ENCODE measurements at regions not wholly inside any gene's neighbourhood (a gene's known extent, or its start where the extent isn't known, plus 50 kb on each side); places are given as distances from the start of the nearest gene placed in this dataset.

- no peak for ATAC-seq
- no peak for DNase-seq
- no peaks in the 10 kb centered on the region for H3K27me3 ChIP-seq
These were observed 111.8 kb downstream of the ASB7 start for GRCh38 chr15:100714034-100714748.

DNA sequence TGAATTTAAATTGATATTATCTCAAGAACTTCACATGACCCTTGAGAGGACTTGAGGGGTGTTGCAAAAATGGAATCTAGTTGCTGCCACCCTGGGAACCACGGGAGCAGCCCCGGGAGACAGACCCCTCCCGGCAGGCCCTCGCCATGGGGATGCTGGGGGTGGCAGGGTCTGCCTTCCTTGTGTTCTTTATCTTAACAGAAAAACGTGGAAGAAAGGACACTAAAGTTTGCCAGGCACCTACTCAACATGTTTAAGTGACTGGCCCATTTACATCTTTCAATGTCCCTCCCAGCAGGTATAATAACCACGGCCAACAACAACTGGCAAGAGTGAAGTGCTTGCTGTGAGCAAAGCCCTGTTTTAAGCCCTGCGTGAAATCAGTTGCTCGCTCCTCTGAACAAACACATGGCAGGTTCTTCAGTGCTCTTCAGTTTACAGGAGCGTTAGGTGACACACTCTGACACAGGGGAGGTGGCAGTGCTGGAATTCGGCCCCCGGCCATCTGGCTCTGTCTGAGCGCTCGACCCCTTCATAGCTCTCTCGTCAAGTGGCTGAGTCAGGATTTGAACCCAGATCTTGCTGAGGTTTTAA lies 112.5 kb downstream of the ASB7 start:
- peak in 1 of 8 donors; percentile 7 for ATAC-seq
- H3K4me1 ChIP-seq: peaks cover 3 to 37% (median 19%) of the 10 kb centered on the region in 9 donors

More at GRCh38 chr15:100714034-100714748, 111.8 kb downstream of the ASB7 start:
- Histone ChIP-seq H3K27ac (peak overlapping the region in 1 of 10 donors; percentile 46), H3K9me3 (no peaks in the 10 kb centered on the region), H3K36me3 (no peaks in the 10 kb centered on the region), H3K4me3 (no peak overlapping the region), H3K4me1 (peaks cover 3 to 37% (median 19%) of the 10 kb centered on the region in 9 donors)
- intact Hi-C loops (cut with DNase I): no loop called here
- TF ChIP-seq CTCF (IDR thresholded peaks at IDR 0.05): no peak
- WGBS, 2 donors: 82 to 86% methylated on average over 13 of the region's 13 CpGs

GRCh38 chr15:100715571-100716455 lies 113.4 kb downstream of the ASB7 start:
- intact Hi-C loops (cut with DNase I): no loop called here

More for the DNA sequence above, 112.5 kb downstream of the ASB7 start:
- no peak for DNase-seq
- Histone ChIP-seq H3K27me3 (no peaks in the 10 kb centered on the region), H3K9me3 (no peaks in the 10 kb centered on the region), H3K4me3 (no peak overlapping the region), H3K27ac (no peak overlapping the region), H3K36me3 (no peaks in the 10 kb centered on the region)
- TF ChIP-seq CTCF (IDR thresholded peaks at IDR 0.05): no peak
- intact Hi-C loops (cut with DNase I): no loop called here
- WGBS, 2 donors: 69 to 75% methylated on average over 14 of the region's 14 CpGs

More at GRCh38 chr15:100715571-100716455, 113.4 kb downstream of the ASB7 start:
- TF ChIP-seq CTCF (IDR thresholded peaks at IDR 0.05): no peak
- H3K27ac ChIP-seq: no peak overlapping the region
- ATAC-seq: peak in 4 of 8 donors; percentile 23 to 48 (median 36)
- no peak overlapping the region for H3K4me3 ChIP-seq
- no peaks in the 10 kb centered on the region for H3K36me3 ChIP-seq
- H3K27me3 ChIP-seq: no peaks in the 10 kb centered on the region
- H3K9me3 ChIP-seq: no peaks in the 10 kb centered on the region
- 70 to 84% methylated on average over 17 of the region's 17 CpGs for WGBS, 2 donors
- H3K4me1 ChIP-seq: peaks cover 3 to 36% (median 20%) of the 10 kb centered on the region in 9 donors
- DNase-seq: peak in 1 of 2 donors; percentile 55

Measured in heart right ventricle (tissue), 16 donors.